Gastroesophageal sphincter (tissue), 4 donors: ENCODE measurements at regions not wholly inside any gene's neighbourhood (a gene's known extent, or its start where the extent isn't known, plus 50 kb on each side); places are given as distances from the start of the nearest gene placed in this dataset.
"Not testable (repeated sequence)": the region's sequence is repeated elsewhere in the genome, so short reads cannot be mapped to it uniquely, and the experiment has no call there.

Experiments used
- ATAC-seq: fragments of 150-250 bp; one replicate; pipeline ENCODE4 v1.9.1; 2016; ENCODE audit warnings: mild to moderate bottlenecking, moderate library complexity
- H3K27ac ChIP-seq, 4 donors: fragments of 200-600 bp; sonication (generic) in 3 of 4; 1 replicate in 3 of 4; 2 replicates in 1 of 4; pipeline ENCODE4 v1.5.1; 2016 to 2019
- H3K27me3 ChIP-seq: fragments of 200-600 bp; sonication (generic); one replicate; pipeline ENCODE4 v1.5.1; 2019
- H3K36me3 ChIP-seq, 2 donors: fragments of 200-600 bp; sonication (generic); one replicate each; pipeline ENCODE4 v1.5.1; 2019; ENCODE audit warnings: control low read depth in 1 of 2
- H3K4me1 ChIP-seq, 3 donors: fragments of 200-600 bp; sonication (generic); 1 replicate in 2 of 3; 2 replicates in 1 of 3; pipeline ENCODE4 v1.5.1; 2016 to 2019; ENCODE audit warnings: control low read depth in 2 of 3
- H3K4me3 ChIP-seq, 2 donors: fragments of 200-600 bp; sonication (generic); one replicate each; pipeline ENCODE4 v1.5.1; 2019; ENCODE audit warnings: mild to moderate bottlenecking in 1 of 2, moderate library complexity in 1 of 2
- H3K9me3 ChIP-seq, 3 donors: fragments of 200-600 bp; sonication (generic); one replicate each; pipeline ENCODE4 v1.5.1; 2017 to 2019; ENCODE audit warnings: control low read depth in 2 of 3
- CTCF ChIP-seq, 4 experiments: fragments of 200-600 bp in 2 of 4; fragments of 450-650 bp in 2 of 4; sonication (generic) in 1 of 4; IDR thresholded peaks; one replicate each; pipeline ENCODE4 v1.5.1; 2017 to 2019; ENCODE audit warnings: antibody characterized with exemption in 4 of 4, mild to moderate bottlenecking in 2 of 4, moderate library complexity in 2 of 4
- EP300 ChIP-seq: sonication (generic); formaldehyde crosslinking; IDR thresholded peaks from one replicate; pipeline ENCODE4 v1.6.1; 2017; ENCODE audit warnings: antibody characterized with exemption, mild to moderate bottlenecking
- POLR2A ChIP-seq, 2 donors: fragments of 450-650 bp; IDR thresholded peaks; one replicate each; pipeline ENCODE4 v1.6.1; 2017; ENCODE audit warnings: antibody characterized with exemption in 2 of 2, mild to moderate bottlenecking in 2 of 2, moderate library complexity in 1 of 2
- POLR2AphosphoS5 ChIP-seq: sonication (generic); formaldehyde crosslinking; IDR thresholded peaks from one replicate; pipeline ENCODE4 v1.6.1; 2017; ENCODE audit warnings: antibody characterized with exemption
- WGBS, 2 donors: methylation state at CpG; one replicate each; pipeline ENCODE4 v1.1.5; 2018; ENCODE audit warnings: low coverage in 1 of 2; 5-methylcytosine and 5-hydroxymethylcytosine counted together

- Histone ChIP-seq H3K27ac (no peak overlapping the region), H3K36me3 (no peaks in the 10 kb centered on the region), H3K27me3 (no peaks in the 10 kb centered on the region), H3K9me3 (no peaks in the 10 kb centered on the region), H3K4me3 (no peak overlapping the region), H3K4me1 (no peaks in the 10 kb centered on the region)
- ATAC-seq: no peak
- WGBS, 2 donors: 94 to 100% methylated on average over 2 of the region's 2 CpGs
- TF ChIP-seq POLR2AphosphoS5 (no peak), EP300 (no peak), POLR2A (IDR thresholded peaks at IDR 0.05) (no peak), CTCF (IDR thresholded peaks at IDR 0.05) (no peak)
Measured at GRCh38 chrX:3178329-3178728, 137.1 kb downstream of the ARSF start.

- Histone ChIP-seq H3K36me3 (no peaks in the 10 kb centered on the region), H3K9me3 (no peaks in the 10 kb centered on the region), H3K27me3 (no peaks in the 10 kb centered on the region), H3K4me1 (no peaks in the 10 kb centered on the region), H3K4me3 (no peak overlapping the region), H3K27ac (no peak overlapping the region)
- no peak for ATAC-seq
- WGBS, 2 donors: 90 to 92% methylated on average over 2 to 4 of the region's 4 CpGs
- TF ChIP-seq EP300 (no peak), CTCF (IDR thresholded peaks at IDR 0.05) (no peak)
Measured at GRCh38 chrX:3177851-3178250, 136.6 kb downstream of the ARSF start.

GRCh38 chrX:3176439-3176820 lies 135.2 kb downstream of the ARSF start:
- H3K36me3 ChIP-seq: no peaks in the 10 kb centered on the region
- H3K9me3 ChIP-seq: no peaks in the 10 kb centered on the region
- TF ChIP-seq CTCF (IDR thresholded peaks at IDR 0.05): no peak
- TF ChIP-seq POLR2AphosphoS5: no peak
- no peak for TF ChIP-seq EP300
- TF ChIP-seq POLR2A (IDR thresholded peaks at IDR 0.05): no peak
- no peak overlapping the region for H3K4me3 ChIP-seq
- 59 to 65% methylated on average over 3 to 5 of the region's 5 CpGs for WGBS, 2 donors
- H3K27me3 ChIP-seq: no peaks in the 10 kb centered on the region
- peak; percentile 67 for ATAC-seq
- H3K27ac ChIP-seq: no peak overlapping the region
- no peaks in the 10 kb centered on the region for H3K4me1 ChIP-seq

- WGBS, 2 donors: 15 to 53% methylated on average over 4 of the region's 7 CpGs
- H3K4me1 ChIP-seq: no peaks in the 10 kb centered on the region
- TF ChIP-seq POLR2AphosphoS5 (no peak), EP300 (no peak), CTCF (IDR thresholded peaks at IDR 0.05) (no peak), POLR2A (IDR thresholded peaks at IDR 0.05) (no peak)
- no peak overlapping the region for H3K4me3 ChIP-seq
- no peak for ATAC-seq
- H3K36me3 ChIP-seq: no peaks in the 10 kb centered on the region
- no peaks in the 10 kb centered on the region for H3K27me3 ChIP-seq
- H3K27ac ChIP-seq: no peak overlapping the region
- H3K9me3 ChIP-seq: no peaks in the 10 kb centered on the region
Measured at GRCh38 chrX:3175659-3176438, 134.6 kb downstream of the ARSF start.

- not testable (repeated sequence) for H3K27ac ChIP-seq, H3K4me1 ChIP-seq, ATAC-seq, H3K9me3 ChIP-seq, H3K36me3 ChIP-seq, H3K4me3 ChIP-seq, H3K27me3 ChIP-seq
- 55 to 77% methylated on average over 3 of the region's 3 CpGs for WGBS, 2 donors
Measured at GRCh38 chrX:3172156-3172555, 130.9 kb downstream of the ARSF start.
